ENCODE measurements at regions not wholly inside any gene's neighbourhood (a gene's known extent, or its start where the extent isn't known, plus 50 kb on each side); places are given as distances from the start of the nearest gene placed in this dataset.

GRCh38 chr20:6212903-6213302 is 90.1 kb upstream of the FERMT1 start:
- ATAC-seq = no peak
- no TSS peak for BruUV-seq (replicated peaks)
- H3K4me2 ChIP-seq (ENCODE audit: low read depth, low read length) = no peak overlapping the region
- no peak overlapping the region for H3K9ac ChIP-seq (ENCODE audit: insufficient read depth, low read depth, low read length)
- H3K9me3 ChIP-seq (ENCODE audit: low read length) = no peaks in the 10 kb centered on the region
- no peaks in the 10 kb centered on the region for H3K36me3 ChIP-seq (replicated peaks in 1 of 2; ENCODE audit: control insufficient read depth in 1 of 2, insufficient read depth in 2 of 2, low read length in 2 of 2)
- no peak overlapping the region for H2AFZ ChIP-seq (ENCODE audit: low read length)
- no peak overlapping the region for H3K27ac ChIP-seq (ENCODE audit: extremely low read length, insufficient read depth, low read length)
- TF ChIP-seq GZF1 (CRISPR knock-in tag; IDR thresholded peaks at IDR 0.05) (no peak), ZBTB14 (CRISPR knock-in tag; IDR thresholded peaks at IDR 0.05) (no peak), MAFK (conservative IDR thresholded peaks at IDR 0.05 in 1 of 2, IDR thresholded peaks at IDR 0.05 in 1 of 2; ENCODE audit: low read length in 2 of 2) (peak in 1 of 2 experiments; percentile 52; a peak in 1 of 4 replicates), RNF219 (CRISPR knock-in tag; IDR thresholded peaks at IDR 0.05) (no peak), FOXM1 (CRISPR knock-in tag; IDR thresholded peaks at IDR 0.05) (no peak)
- intact Hi-C loops (cut with micrococcal nuclease; ENCODE audit: unreplicated experiment) = no loop called here
- DNase-seq (ENCODE audit: low spot score) = no peak
- ChIA-PET CTCF (ENCODE audit: low intra/inter-chr PET ratio, low total read pairs) (no interaction called here), POLR2A (no interaction called here)
- no peaks in the 10 kb centered on the region for H3K4me1 ChIP-seq (ENCODE audit: insufficient read depth, low read length)
- in situ Hi-C loops (cut with HindIII; ENCODE audit: extremely low pct_ligation_motif_present, low pct_unique_long_range_greater_than_20kb) = no loop called here
- no peaks in the 10 kb centered on the region for H4K20me1 ChIP-seq (ENCODE audit: insufficient read depth, low read length)
- H3K79me2 ChIP-seq (ENCODE audit: insufficient read depth, low read length) = no peaks in the 10 kb centered on the region
- H3K4me3 ChIP-seq (replicated peaks in 1 of 3; ENCODE audit: insufficient read depth in 1 of 3, low read depth in 2 of 3, low read length in 3 of 3) = no peak overlapping the region
- 71% methylated on average over 24 of the region's 24 CpGs for WGBS (ENCODE audit: low lambda C conversion rate)
- no peak for FAIRE-seq
- no peaks in the 10 kb centered on the region for H3K27me3 ChIP-seq (ENCODE audit: control insufficient read depth in 1 of 2, insufficient read depth in 2 of 2, low read length in 2 of 2)

- intact Hi-C loops (cut with micrococcal nuclease; ENCODE audit: unreplicated experiment) (no loop called here), in situ Hi-C loops (cut with HindIII; ENCODE audit: extremely low pct_ligation_motif_present, low pct_unique_long_range_greater_than_20kb) (no loop called here)
- Histone ChIP-seq H4K20me1 (ENCODE audit: insufficient read depth, low read length) (no peaks in the 10 kb centered on the region), H3K9me3 (ENCODE audit: low read length) (no peaks in the 10 kb centered on the region), H3K4me2 (ENCODE audit: low read depth, low read length) (no peak overlapping the region), H3K4me1 (ENCODE audit: insufficient read depth, low read length) (no peaks in the 10 kb centered on the region), H3K36me3 (replicated peaks in 1 of 2; ENCODE audit: control insufficient read depth in 1 of 2, insufficient read depth in 2 of 2, low read length in 2 of 2) (no peaks in the 10 kb centered on the region), H3K79me2 (ENCODE audit: insufficient read depth, low read length) (no peaks in the 10 kb centered on the region), H3K27ac (ENCODE audit: extremely low read length, insufficient read depth, low read length) (no peak overlapping the region), H3K9ac (ENCODE audit: insufficient read depth, low read depth, low read length) (no peak overlapping the region), H3K4me3 (replicated peaks in 1 of 3; ENCODE audit: insufficient read depth in 1 of 3, low read depth in 2 of 3, low read length in 3 of 3) (no peak overlapping the region), H3K27me3 (ENCODE audit: control insufficient read depth in 1 of 2, insufficient read depth in 2 of 2, low read length in 2 of 2) (no peaks in the 10 kb centered on the region), H2AFZ (ENCODE audit: low read length) (no peak overlapping the region)
- FAIRE-seq (no peak), ATAC-seq (no peak), DNase-seq (ENCODE audit: low spot score) (no peak)
- BruUV-seq (replicated peaks) = no TSS peak
- CTCF ChIA-PET (ENCODE audit: low intra/inter-chr PET ratio, low total read pairs) = no interaction called here
- POLR2A ChIA-PET = no interaction called here
- no peak for TF ChIP-seq ZMAT3 (CRISPR knock-in tag; conservative IDR thresholded peaks at IDR 0.05)
- TF ChIP-seq IKZF1 (IDR thresholded peaks at IDR 0.05) = peak; percentile 90; the same call in 1 of the 2 replicates
- no peak for TF ChIP-seq CC2D1A (CRISPR knock-in tag; IDR thresholded peaks at IDR 0.05)
- TF ChIP-seq ATM (IDR thresholded peaks at IDR 0.05; ENCODE audit: borderline replicate concordance) = peak; percentile 35; the same call in 1 of the 2 replicates
- 0 out of 2 replicates have a peak, but pooled peaks have one; percentile 3 for TF ChIP-seq MNT (IDR thresholded peaks at IDR 0.05)
- TF ChIP-seq, protein P1, sequence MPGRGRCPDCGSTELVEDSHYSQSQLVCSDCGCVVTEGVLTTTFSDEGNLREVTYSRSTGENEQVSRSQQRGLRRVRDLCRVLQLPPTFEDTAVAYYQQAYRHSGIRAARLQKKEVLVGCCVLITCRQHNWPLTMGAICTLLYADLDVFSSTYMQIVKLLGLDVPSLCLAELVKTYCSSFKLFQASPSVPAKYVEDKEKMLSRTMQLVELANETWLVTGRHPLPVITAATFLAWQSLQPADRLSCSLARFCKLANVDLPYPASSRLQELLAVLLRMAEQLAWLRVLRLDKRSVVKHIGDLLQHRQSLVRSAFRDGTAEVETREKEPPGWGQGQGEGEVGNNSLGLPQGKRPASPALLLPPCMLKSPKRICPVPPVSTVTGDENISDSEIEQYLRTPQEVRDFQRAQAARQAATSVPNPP (CRISPR knock-in tag; IDR thresholded peaks at IDR 0.05) = no peak
- no peak for TF ChIP-seq MLLT10 (CRISPR knock-in tag; IDR thresholded peaks at IDR 0.05)
- peak; percentile 28; the same call in 1 of the 2 replicates for TF ChIP-seq FOXA1 (IDR thresholded peaks at IDR 0.05)
- no peak for TF ChIP-seq FOXA1 (CRISPR knock-in tag; IDR thresholded peaks at IDR 0.05)
- TF ChIP-seq MED8 (CRISPR knock-in tag; IDR thresholded peaks at IDR 0.05; ENCODE audit: insufficient replicate concordance) = no peak
- TF ChIP-seq PLRG1 (conservative IDR thresholded peaks at IDR 0.05) = 0 out of 2 replicates have a peak, but pooled peaks have one; percentile 78
These were observed 86.3 kb upstream of the FERMT1 start for GRCh38 chr20:6209093-6209492.
